ENCODE measurements at regions not wholly inside any gene's neighbourhood (a gene's known extent, or its start where the extent isn't known, plus 50 kb on each side); places are given as distances from the start of the nearest gene placed in this dataset.

DNA sequence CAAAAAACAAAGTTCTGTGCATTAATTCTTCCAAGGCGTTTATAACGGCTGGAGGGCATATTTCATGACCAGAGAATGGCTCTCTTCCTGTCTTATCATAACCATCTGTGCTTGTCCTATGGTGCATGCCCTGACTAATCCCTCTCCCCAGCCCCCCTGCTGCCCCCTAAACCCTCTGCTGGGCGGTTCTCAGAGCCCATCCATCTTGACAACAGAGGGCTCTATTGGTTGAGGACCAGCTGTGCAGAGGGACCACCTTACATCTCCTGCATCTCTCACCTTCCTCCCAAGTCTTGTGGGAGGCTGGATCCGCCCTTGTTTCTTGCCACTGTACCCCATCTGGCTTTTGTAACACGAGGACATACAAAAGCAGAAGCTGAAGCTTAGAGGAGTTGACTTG, 282.1 kb downstream of the MIAT start:
- Histone ChIP-seq H3K27me3 (ENCODE audit: control insufficient read depth, insufficient read depth, low read length) (no peaks in the 10 kb centered on the region), H3K27ac (ENCODE audit: low read depth in 2 of 2, low read length in 2 of 2) (no peak overlapping the region), H3K4me3 (ENCODE audit: low read length in 3 of 3) (no peak overlapping the region), H3K9me3 (ENCODE audit: control insufficient read depth in 2 of 3, insufficient read depth in 1 of 3, low read length in 3 of 3) (peaks cover 0 to 10% (median 0%) of the 10 kb centered on the region in 3 donors), H3K36me3 (ENCODE audit: control insufficient read depth in 2 of 3, insufficient read depth in 3 of 3, low read length in 3 of 3) (no peaks in the 10 kb centered on the region), H3K9ac (ENCODE audit: low read length in 3 of 3) (no peak overlapping the region), H3K4me1 (ENCODE audit: control insufficient read depth in 2 of 3, insufficient read depth in 2 of 3, low read depth in 1 of 3, low read length in 3 of 3) (no peaks in the 10 kb centered on the region)
- intact Hi-C loops (cut with DNase I): no loop called here
- TF ChIP-seq, protein P1, sequence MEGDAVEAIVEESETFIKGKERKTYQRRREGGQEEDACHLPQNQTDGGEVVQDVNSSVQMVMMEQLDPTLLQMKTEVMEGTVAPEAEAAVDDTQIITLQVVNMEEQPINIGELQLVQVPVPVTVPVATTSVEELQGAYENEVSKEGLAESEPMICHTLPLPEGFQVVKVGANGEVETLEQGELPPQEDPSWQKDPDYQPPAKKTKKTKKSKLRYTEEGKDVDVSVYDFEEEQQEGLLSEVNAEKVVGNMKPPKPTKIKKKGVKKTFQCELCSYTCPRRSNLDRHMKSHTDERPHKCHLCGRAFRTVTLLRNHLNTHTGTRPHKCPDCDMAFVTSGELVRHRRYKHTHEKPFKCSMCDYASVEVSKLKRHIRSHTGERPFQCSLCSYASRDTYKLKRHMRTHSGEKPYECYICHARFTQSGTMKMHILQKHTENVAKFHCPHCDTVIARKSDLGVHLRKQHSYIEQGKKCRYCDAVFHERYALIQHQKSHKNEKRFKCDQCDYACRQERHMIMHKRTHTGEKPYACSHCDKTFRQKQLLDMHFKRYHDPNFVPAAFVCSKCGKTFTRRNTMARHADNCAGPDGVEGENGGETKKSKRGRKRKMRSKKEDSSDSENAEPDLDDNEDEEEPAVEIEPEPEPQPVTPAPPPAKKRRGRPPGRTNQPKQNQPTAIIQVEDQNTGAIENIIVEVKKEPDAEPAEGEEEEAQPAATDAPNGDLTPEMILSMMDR (IDR thresholded peaks at IDR 0.05; ENCODE audit: borderline replicate concordance, extremely low read depth, insufficient read depth): no peak
- DNase-seq: no peak
- no peak for FAIRE-seq

DNA sequence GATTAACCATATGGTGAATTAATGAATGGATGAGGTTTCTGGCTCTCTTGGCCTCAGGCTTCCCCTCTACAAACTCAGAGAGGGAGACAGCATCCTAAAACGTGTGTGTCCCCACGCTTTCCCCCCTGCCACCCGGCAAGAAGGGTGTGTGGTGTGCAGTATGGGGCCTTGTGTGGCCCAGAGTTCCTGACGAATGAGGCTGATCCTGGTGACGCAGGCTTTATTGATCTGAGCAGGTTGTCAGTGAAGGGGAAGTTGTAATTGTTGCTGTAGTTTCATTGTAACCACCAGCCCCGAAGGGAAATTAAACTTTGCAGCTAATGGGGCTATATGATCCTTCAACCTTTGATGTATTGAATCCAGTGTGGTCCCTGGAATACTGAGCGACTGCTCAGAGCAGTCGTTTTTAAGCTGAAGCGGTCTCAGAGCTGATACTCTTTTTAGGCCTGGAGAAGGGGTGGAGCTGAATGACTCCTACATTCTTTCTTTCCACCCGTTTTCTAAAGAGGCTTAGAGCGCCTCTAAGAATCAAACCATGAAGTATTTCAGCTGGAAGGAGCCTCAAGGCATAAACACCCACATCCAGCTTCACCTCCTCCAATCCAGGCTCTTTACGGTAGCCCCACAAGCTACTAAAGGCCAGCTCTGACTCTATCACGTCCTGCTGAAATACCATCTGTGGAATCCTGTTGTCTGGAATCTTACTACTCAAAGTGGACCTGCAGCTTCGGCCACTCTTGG, 284.7 kb downstream of the MIAT start:
- Histone ChIP-seq H3K27ac (ENCODE audit: low read depth in 2 of 2, low read length in 2 of 2) (no peak overlapping the region), H3K27me3 (ENCODE audit: control insufficient read depth, insufficient read depth, low read length) (no peaks in the 10 kb centered on the region), H3K4me1 (ENCODE audit: control insufficient read depth in 2 of 3, insufficient read depth in 2 of 3, low read depth in 1 of 3, low read length in 3 of 3) (no peaks in the 10 kb centered on the region), H3K9me3 (ENCODE audit: control insufficient read depth in 2 of 3, insufficient read depth in 1 of 3, low read length in 3 of 3) (peaks cover 0 to 8% (median 0%) of the 10 kb centered on the region in 3 donors), H3K4me3 (ENCODE audit: low read length in 3 of 3) (no peak overlapping the region), H3K36me3 (ENCODE audit: control insufficient read depth in 2 of 3, insufficient read depth in 3 of 3, low read length in 3 of 3) (no peaks in the 10 kb centered on the region), H3K9ac (ENCODE audit: low read length in 3 of 3) (no peak overlapping the region)
- no peak for FAIRE-seq
- TF ChIP-seq, protein P1 (IDR thresholded peaks at IDR 0.05; ENCODE audit: borderline replicate concordance, extremely low read depth, insufficient read depth): no peak
- intact Hi-C loops (cut with DNase I): no loop called here
- no peak for DNase-seq

DNA sequence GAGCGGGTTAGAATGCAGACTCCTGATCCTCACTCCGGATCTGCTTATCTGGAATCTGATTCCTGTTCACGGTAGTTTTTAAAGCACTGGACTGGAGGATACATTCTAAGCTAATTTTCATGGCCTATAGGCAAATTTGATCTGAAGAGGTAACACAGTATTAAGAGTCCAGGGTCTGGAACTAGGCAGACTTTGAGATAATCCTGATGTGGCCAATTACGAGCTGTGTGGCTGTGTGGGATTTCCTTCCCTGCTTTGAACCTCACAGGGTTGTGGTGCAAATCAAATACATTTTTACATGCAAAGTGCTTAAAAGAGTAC, 285.2 kb downstream of the MIAT start:
- Histone ChIP-seq H3K4me1 (ENCODE audit: control insufficient read depth in 2 of 3, insufficient read depth in 2 of 3, low read depth in 1 of 3, low read length in 3 of 3) (no peaks in the 10 kb centered on the region), H3K9me3 (ENCODE audit: control insufficient read depth in 2 of 3, insufficient read depth in 1 of 3, low read length in 3 of 3) (peaks cover 0 to 3% (median 0%) of the 10 kb centered on the region in 3 donors), H3K36me3 (ENCODE audit: control insufficient read depth in 2 of 3, insufficient read depth in 3 of 3, low read length in 3 of 3) (no peaks in the 10 kb centered on the region), H3K9ac (ENCODE audit: low read length in 3 of 3) (no peak overlapping the region), H3K27ac (ENCODE audit: low read depth in 2 of 2, low read length in 2 of 2) (no peak overlapping the region), H3K27me3 (ENCODE audit: control insufficient read depth, insufficient read depth, low read length) (no peaks in the 10 kb centered on the region), H3K4me3 (ENCODE audit: low read length in 3 of 3) (no peak overlapping the region)
- TF ChIP-seq, protein P1 (IDR thresholded peaks at IDR 0.05; ENCODE audit: borderline replicate concordance, extremely low read depth, insufficient read depth): no peak
- intact Hi-C loops (cut with DNase I): no loop called here
- DNase-seq: no peak
- FAIRE-seq: no peak

DNA sequence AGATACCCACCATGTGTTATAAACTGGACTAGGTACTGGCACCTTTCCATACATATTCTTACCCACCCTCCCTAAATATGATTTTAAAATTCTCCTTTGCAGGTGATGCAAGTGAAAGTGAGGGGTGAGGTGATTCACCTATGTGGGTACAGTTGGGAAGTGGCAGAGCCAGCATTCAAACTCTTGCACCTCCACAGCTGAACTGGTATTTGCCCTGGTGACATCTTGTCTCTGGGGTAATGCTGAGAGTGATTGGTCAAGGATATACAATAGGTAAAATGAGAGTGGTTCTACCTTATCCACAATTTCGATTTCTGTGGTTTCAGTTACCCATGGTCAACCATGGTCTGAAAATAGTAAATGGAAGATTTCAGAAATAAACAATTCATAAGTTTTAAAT, 288.2 kb downstream of the MIAT start:
- TF ChIP-seq, protein P1 (IDR thresholded peaks at IDR 0.05; ENCODE audit: borderline replicate concordance, extremely low read depth, insufficient read depth): no peak
- H3K27me3 ChIP-seq (ENCODE audit: control insufficient read depth, insufficient read depth, low read length): no peaks in the 10 kb centered on the region
- no peaks in the 10 kb centered on the region for H3K4me1 ChIP-seq (ENCODE audit: control insufficient read depth in 2 of 3, insufficient read depth in 2 of 3, low read depth in 1 of 3, low read length in 3 of 3)
- FAIRE-seq (no peak), DNase-seq (no peak)
- intact Hi-C loops (cut with DNase I): no loop called here
- no peaks in the 10 kb centered on the region for H3K9me3 ChIP-seq (ENCODE audit: control insufficient read depth in 2 of 3, insufficient read depth in 1 of 3, low read length in 3 of 3)
- H3K9ac ChIP-seq (ENCODE audit: low read length in 3 of 3): no peak overlapping the region
- H3K4me3 ChIP-seq (ENCODE audit: low read length in 3 of 3): no peak overlapping the region
- no peak overlapping the region for H3K27ac ChIP-seq (ENCODE audit: low read depth in 2 of 2, low read length in 2 of 2)
- H3K36me3 ChIP-seq (ENCODE audit: control insufficient read depth in 2 of 3, insufficient read depth in 3 of 3, low read length in 3 of 3): no peaks in the 10 kb centered on the region

All from kidney (tissue), 13 donors.